ENCODE measurements at regions not wholly inside any gene's neighbourhood (a gene's known extent, or its start where the extent isn't known, plus 50 kb on each side); places are given as distances from the start of the nearest gene placed in this dataset.

- Histone ChIP-seq H3K27me3 (no peaks in the 10 kb centered on the region), H3K36me3 (no peaks in the 10 kb centered on the region), H3K4me1 (peaks cover 5% of the 10 kb centered on the region), H3K27ac (no peak overlapping the region), H3K4me3 (no peak overlapping the region), H3K9me3 (no peaks in the 10 kb centered on the region)
- WGBS = 97% methylated on average over 8 of the region's 8 CpGs
- DNase-seq (ENCODE audit: low spot score in 2 of 2) = no peak
- TF ChIP-seq POLR2A (IDR thresholded peaks at IDR 0.05) = no peak
- no peak for TF ChIP-seq CTCF (IDR thresholded peaks at IDR 0.05)
- no peak for TF ChIP-seq EP300 (IDR thresholded peaks at IDR 0.05)
- no peak for TF ChIP-seq POLR2AphosphoS5 (IDR thresholded peaks at IDR 0.05)
These were observed 244.9 kb upstream of the KLF6 start for GRCh38 chr10:4029866-4030265.

GRCh38 chr10:4028854-4029583 lies 244.0 kb upstream of the KLF6 start:
- Histone ChIP-seq H3K4me3 (no peak overlapping the region), H3K36me3 (no peaks in the 10 kb centered on the region), H3K27ac (no peak overlapping the region), H3K9me3 (no peaks in the 10 kb centered on the region), H3K4me1 (no peaks in the 10 kb centered on the region), H3K27me3 (no peaks in the 10 kb centered on the region)
- 95% methylated on average over 6 of the region's 6 CpGs for WGBS
- TF ChIP-seq CTCF (IDR thresholded peaks at IDR 0.05) (no peak), POLR2A (IDR thresholded peaks at IDR 0.05) (no peak), POLR2AphosphoS5 (IDR thresholded peaks at IDR 0.05) (no peak), EP300 (IDR thresholded peaks at IDR 0.05) (no peak)
- no peak for DNase-seq (ENCODE audit: low spot score in 2 of 2)

GRCh38 chr10:4028027-4028471 lies 243.0 kb upstream of the KLF6 start:
- no peaks in the 10 kb centered on the region for H3K4me1 ChIP-seq
- no peaks in the 10 kb centered on the region for H3K36me3 ChIP-seq
- DNase-seq (ENCODE audit: low spot score in 2 of 2) = no peak
- H3K27ac ChIP-seq = no peak overlapping the region
- H3K27me3 ChIP-seq = no peaks in the 10 kb centered on the region
- no peak overlapping the region for H3K4me3 ChIP-seq
- no peaks in the 10 kb centered on the region for H3K9me3 ChIP-seq
- 50% methylated on average over 5 of the region's 5 CpGs for WGBS
- TF ChIP-seq CTCF (IDR thresholded peaks at IDR 0.05) (no peak), POLR2AphosphoS5 (IDR thresholded peaks at IDR 0.05) (no peak), EP300 (IDR thresholded peaks at IDR 0.05) (no peak), POLR2A (IDR thresholded peaks at IDR 0.05) (no peak)

- no peak overlapping the region for H3K27ac ChIP-seq
- 82% methylated on average over 4 of the region's 4 CpGs for WGBS
- no peaks in the 10 kb centered on the region for H3K27me3 ChIP-seq
- no peak for TF ChIP-seq EP300 (IDR thresholded peaks at IDR 0.05)
- no peak for TF ChIP-seq CTCF (IDR thresholded peaks at IDR 0.05)
- no peak for TF ChIP-seq POLR2AphosphoS5 (IDR thresholded peaks at IDR 0.05)
- TF ChIP-seq POLR2A (IDR thresholded peaks at IDR 0.05) = no peak
- DNase-seq (ENCODE audit: low spot score in 2 of 2) = no peak
- H3K36me3 ChIP-seq = no peaks in the 10 kb centered on the region
- H3K4me3 ChIP-seq = no peak overlapping the region
- no peaks in the 10 kb centered on the region for H3K9me3 ChIP-seq
- no peaks in the 10 kb centered on the region for H3K4me1 ChIP-seq
These were observed 240.3 kb upstream of the KLF6 start for GRCh38 chr10:4025339-4025738.

- TF ChIP-seq CTCF (IDR thresholded peaks at IDR 0.05) (no peak), POLR2A (IDR thresholded peaks at IDR 0.05) (no peak), POLR2AphosphoS5 (IDR thresholded peaks at IDR 0.05) (no peak), EP300 (IDR thresholded peaks at IDR 0.05) (no peak)
- DNase-seq (ENCODE audit: low spot score in 2 of 2) = no peak
- no peak overlapping the region for H3K27ac ChIP-seq
- H3K9me3 ChIP-seq = no peaks in the 10 kb centered on the region
- no peaks in the 10 kb centered on the region for H3K27me3 ChIP-seq
- H3K4me3 ChIP-seq = no peak overlapping the region
- 92% methylated on average over 14 of the region's 14 CpGs for WGBS
- no peaks in the 10 kb centered on the region for H3K4me1 ChIP-seq
- H3K36me3 ChIP-seq = no peaks in the 10 kb centered on the region
These were observed 239.7 kb upstream of the KLF6 start for GRCh38 chr10:4024516-4025245.
